Tibial nerve (tissue), 4 donors: ENCODE measurements at regions not wholly inside any gene's neighbourhood (a gene's known extent, or its start where the extent isn't known, plus 50 kb on each side); places are given as distances from the start of the nearest gene placed in this dataset.

ENCODE experiments used
- DNase-seq, 2 donors: peaks; one replicate each; pipeline ENCODE4 v3.0.0-alpha.2; 2019; ENCODE audit warnings: low spot score in 2 of 2
- H3K27ac ChIP-seq, 4 donors: fragments of 200-600 bp; sonication (generic) in 3 of 4; one replicate each; pipeline ENCODE4 v1.5.1; 2017 to 2019; ENCODE audit warnings: mild to moderate bottlenecking in 1 of 4
- H3K27me3 ChIP-seq, 2 donors: fragments of 200-600 bp; sonication (generic) in 1 of 2; one replicate each; pipeline versions ENCODE4 v1.5.1 to v1.6.0; 2017 to 2019
- H3K36me3 ChIP-seq, 3 donors: fragments of 200-600 bp; sonication (generic); one replicate each; pipeline ENCODE4 v1.5.1; 2018 to 2019
- H3K4me1 ChIP-seq, 4 donors: fragments of 200-600 bp; sonication (generic) in 3 of 4; one replicate each; pipeline ENCODE4 v1.5.1; 2017 to 2019
- H3K4me3 ChIP-seq, 4 donors: fragments of 200-600 bp; sonication (generic) in 3 of 4; one replicate each; pipeline ENCODE4 v1.5.1; 2017 to 2019; ENCODE audit warnings: mild to moderate bottlenecking in 1 of 4, moderate library complexity in 1 of 4
- H3K9me3 ChIP-seq, 4 donors: fragments of 200-600 bp; sonication (generic) in 3 of 4; one replicate each; pipeline ENCODE4 v1.5.1; 2017 to 2019
- CTCF ChIP-seq, 5 experiments: fragments of 200-600 bp in 3 of 5; fragments of 450-650 bp in 2 of 5; sonication (generic) in 3 of 5; IDR thresholded peaks; one replicate each; pipeline ENCODE4 v1.5.1; 2016 to 2019; ENCODE audit warnings: antibody characterized with exemption in 5 of 5, mild to moderate bottlenecking in 3 of 5, moderate library complexity in 2 of 5
- EP300 ChIP-seq, 2 donors: sonication (generic); formaldehyde crosslinking; IDR thresholded peaks; one replicate each; pipeline ENCODE4 v1.6.1; 2017; ENCODE audit warnings: antibody characterized with exemption in 2 of 2, mild to moderate bottlenecking in 1 of 2
- POLR2A ChIP-seq, 2 donors: fragments of 450-650 bp; IDR thresholded peaks; one replicate each; pipeline ENCODE4 v1.6.1; 2017; ENCODE audit warnings: antibody characterized with exemption in 2 of 2, mild to moderate bottlenecking in 2 of 2, moderate library complexity in 2 of 2
- WGBS, 2 donors: methylation state at CpG; one replicate each; pipeline ENCODE4 v1.1.5; 2018; 5-methylcytosine and 5-hydroxymethylcytosine counted together

GRCh38 chr6:48197941-48198340, 86.9 kb upstream of the PTCHD4 start:
- Histone ChIP-seq H3K27me3 (no peaks in the 10 kb centered on the region), H3K9me3 (no peaks in the 10 kb centered on the region), H3K27ac (no peak overlapping the region), H3K36me3 (no peaks in the 10 kb centered on the region), H3K4me3 (no peak overlapping the region), H3K4me1 (no peaks in the 10 kb centered on the region)
- DNase-seq: no peak
- WGBS, 2 donors: 82 to 83% methylated on average over 2 of the region's 2 CpGs
- TF ChIP-seq EP300 (IDR thresholded peaks at IDR 0.05): no peak
- no peak for TF ChIP-seq CTCF (IDR thresholded peaks at IDR 0.05)

- TF ChIP-seq EP300 (IDR thresholded peaks at IDR 0.05) (peak in 1 of 2 donors; percentile 29), CTCF (IDR thresholded peaks at IDR 0.05) (no peak)
- Histone ChIP-seq H3K27ac (no peak overlapping the region), H3K36me3 (no peaks in the 10 kb centered on the region), H3K27me3 (no peaks in the 10 kb centered on the region), H3K9me3 (no peaks in the 10 kb centered on the region), H3K4me3 (no peak overlapping the region), H3K4me1 (no peaks in the 10 kb centered on the region)
- no peak for DNase-seq
- WGBS, 2 donors: 84 to 85% methylated on average over 7 of the region's 7 CpGs
These were observed 83.7 kb upstream of the PTCHD4 start for GRCh38 chr6:48194596-48195295.

GRCh38 chr6:48188158-48188557, 77.2 kb upstream of the PTCHD4 start:
- Histone ChIP-seq H3K27ac (no peak overlapping the region), H3K27me3 (no peaks in the 10 kb centered on the region), H3K4me1 (no peaks in the 10 kb centered on the region), H3K9me3 (no peaks in the 10 kb centered on the region), H3K4me3 (no peak overlapping the region), H3K36me3 (no peaks in the 10 kb centered on the region)
- no peak for DNase-seq
- WGBS, 2 donors: 94 to 95% methylated on average over 2 of the region's 2 CpGs
- TF ChIP-seq CTCF (IDR thresholded peaks at IDR 0.05) (no peak), EP300 (IDR thresholded peaks at IDR 0.05) (no peak), POLR2A (IDR thresholded peaks at IDR 0.05) (no peak)

GRCh38 chr6:48186746-48187145, 75.7 kb upstream of the PTCHD4 start:
- H3K4me3 ChIP-seq: no peak overlapping the region
- WGBS, 2 donors: 94 to 96% methylated on average over 1 of the region's 1 CpG
- no peaks in the 10 kb centered on the region for H3K4me1 ChIP-seq
- no peaks in the 10 kb centered on the region for H3K27me3 ChIP-seq
- H3K36me3 ChIP-seq: no peaks in the 10 kb centered on the region
- no peak overlapping the region for H3K27ac ChIP-seq
- H3K9me3 ChIP-seq: no peaks in the 10 kb centered on the region
- no peak for DNase-seq
- TF ChIP-seq CTCF (IDR thresholded peaks at IDR 0.05) (no peak), EP300 (IDR thresholded peaks at IDR 0.05) (no peak), POLR2A (IDR thresholded peaks at IDR 0.05) (no peak)

- no peaks in the 10 kb centered on the region for H3K4me1 ChIP-seq
- no peak overlapping the region for H3K4me3 ChIP-seq
- no peak for DNase-seq
- no peaks in the 10 kb centered on the region for H3K9me3 ChIP-seq
- no peak overlapping the region for H3K27ac ChIP-seq
- no peak for TF ChIP-seq EP300 (IDR thresholded peaks at IDR 0.05)
- no peak for TF ChIP-seq CTCF (IDR thresholded peaks at IDR 0.05)
- TF ChIP-seq POLR2A (IDR thresholded peaks at IDR 0.05): no peak
- no peaks in the 10 kb centered on the region for H3K36me3 ChIP-seq
- no peaks in the 10 kb centered on the region for H3K27me3 ChIP-seq
These were observed 73.7 kb upstream of the PTCHD4 start for GRCh38 chr6:48184648-48185047.
